Breast epithelium (tissue), 3 donors: ENCODE measurements at regions not wholly inside any gene's neighbourhood (a gene's known extent, or its start where the extent isn't known, plus 50 kb on each side); places are given as distances from the start of the nearest gene placed in this dataset.

ENCODE experiments used
- POLR2A ChIP-seq: fragments of 450-650 bp; IDR thresholded peaks from one replicate; pipeline ENCODE4 v1.6.1; 2016; ENCODE audit warnings: antibody characterized with exemption, mild to moderate bottlenecking, moderate library complexity
- POLR2AphosphoS5 ChIP-seq, 3 donors: sonication (generic); formaldehyde crosslinking; IDR thresholded peaks; one replicate each; pipeline ENCODE4 v1.6.1; 2017; ENCODE audit warnings: antibody characterized with exemption in 3 of 3
- TF ChIP-seq, protein P1 (sequence below), 3 donors: fragments of 450-650 bp; IDR thresholded peaks; one replicate each; pipeline ENCODE4 v1.5.1; 2016 to 2017; ENCODE audit warnings: antibody characterized with exemption in 3 of 3, mild to moderate bottlenecking in 3 of 3, moderate library complexity in 3 of 3

GRCh38 chr3:34869696-34870095, 769.6 kb upstream of the ARPP21 start:
- TF ChIP-seq POLR2A (no peak), POLR2AphosphoS5 (IDR thresholded peaks at IDR 0.05) (no peak)
- TF ChIP-seq, protein P1, sequence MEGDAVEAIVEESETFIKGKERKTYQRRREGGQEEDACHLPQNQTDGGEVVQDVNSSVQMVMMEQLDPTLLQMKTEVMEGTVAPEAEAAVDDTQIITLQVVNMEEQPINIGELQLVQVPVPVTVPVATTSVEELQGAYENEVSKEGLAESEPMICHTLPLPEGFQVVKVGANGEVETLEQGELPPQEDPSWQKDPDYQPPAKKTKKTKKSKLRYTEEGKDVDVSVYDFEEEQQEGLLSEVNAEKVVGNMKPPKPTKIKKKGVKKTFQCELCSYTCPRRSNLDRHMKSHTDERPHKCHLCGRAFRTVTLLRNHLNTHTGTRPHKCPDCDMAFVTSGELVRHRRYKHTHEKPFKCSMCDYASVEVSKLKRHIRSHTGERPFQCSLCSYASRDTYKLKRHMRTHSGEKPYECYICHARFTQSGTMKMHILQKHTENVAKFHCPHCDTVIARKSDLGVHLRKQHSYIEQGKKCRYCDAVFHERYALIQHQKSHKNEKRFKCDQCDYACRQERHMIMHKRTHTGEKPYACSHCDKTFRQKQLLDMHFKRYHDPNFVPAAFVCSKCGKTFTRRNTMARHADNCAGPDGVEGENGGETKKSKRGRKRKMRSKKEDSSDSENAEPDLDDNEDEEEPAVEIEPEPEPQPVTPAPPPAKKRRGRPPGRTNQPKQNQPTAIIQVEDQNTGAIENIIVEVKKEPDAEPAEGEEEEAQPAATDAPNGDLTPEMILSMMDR (IDR thresholded peaks at IDR 0.05) = no peak
